ENCODE measurements at regions not wholly inside any gene's neighbourhood (a gene's known extent, or its start where the extent isn't known, plus 50 kb on each side); places are given as distances from the start of the nearest gene placed in this dataset.

DNA sequence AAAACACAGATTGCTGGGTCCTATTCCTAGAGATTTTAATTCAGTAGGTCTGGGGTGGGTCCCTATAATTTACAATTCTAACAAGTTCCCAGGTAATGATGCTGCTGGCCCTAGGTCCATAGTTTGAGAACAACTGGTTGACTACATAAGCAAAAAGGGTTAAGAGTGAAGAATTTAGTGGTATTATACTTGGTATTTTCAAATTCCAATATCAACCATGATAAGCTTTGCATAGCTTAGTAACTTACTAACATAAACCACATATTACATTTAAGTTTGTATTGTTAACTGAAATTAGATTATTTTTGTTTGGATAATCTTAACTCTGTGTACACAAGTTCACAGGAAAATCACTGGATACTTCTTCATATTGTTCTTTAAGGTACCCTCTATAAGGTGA, 862.9 kb upstream of the ACVR2A start:
- ChIA-PET CTCF (interaction anchor here (0.6 to 0.7 kb wide), 2 partner anchors 8 to 13 kb away, joined by 3 to 6 read pairs; no protein-coding TSS in a partner anchor), POLR2A (no interaction called here)
- H3K4me3 ChIP-seq (ENCODE audit: low read depth, low read length), result no peak overlapping the region
- no peak for TF ChIP-seq ZNF521 (tag by site-specific recombination; IDR thresholded peaks at IDR 0.05)
- no peak for TF ChIP-seq ZNF214 (tag by site-specific recombination; IDR thresholded peaks at IDR 0.05; ENCODE audit: borderline replicate concordance)
- TF ChIP-seq ZNF148 (tag by site-specific recombination; IDR thresholded peaks at IDR 0.05; ENCODE audit: borderline replicate concordance), result no peak
- no peak for TF ChIP-seq ZNF610 (tag by site-specific recombination; IDR thresholded peaks at IDR 0.05; ENCODE audit: borderline replicate concordance)
- TF ChIP-seq ZFP37 (tag by site-specific recombination; IDR thresholded peaks at IDR 0.05), result no peak
- TF ChIP-seq ZNF670 (tag by site-specific recombination; IDR thresholded peaks at IDR 0.05; ENCODE audit: low read depth), result no peak
- TF ChIP-seq KLF9 (tag by site-specific recombination; IDR thresholded peaks at IDR 0.05; ENCODE audit: low read depth), result no peak
- no peak for TF ChIP-seq ZNF510 (tag by site-specific recombination; IDR thresholded peaks at IDR 0.05; ENCODE audit: insufficient replicate concordance)
- no peak for TF ChIP-seq PRDM2 (tag by site-specific recombination; IDR thresholded peaks at IDR 0.05; ENCODE audit: borderline replicate concordance)
- no peak for TF ChIP-seq ZNF747 (tag by site-specific recombination; IDR thresholded peaks at IDR 0.05)
- TF ChIP-seq, protein P1, sequence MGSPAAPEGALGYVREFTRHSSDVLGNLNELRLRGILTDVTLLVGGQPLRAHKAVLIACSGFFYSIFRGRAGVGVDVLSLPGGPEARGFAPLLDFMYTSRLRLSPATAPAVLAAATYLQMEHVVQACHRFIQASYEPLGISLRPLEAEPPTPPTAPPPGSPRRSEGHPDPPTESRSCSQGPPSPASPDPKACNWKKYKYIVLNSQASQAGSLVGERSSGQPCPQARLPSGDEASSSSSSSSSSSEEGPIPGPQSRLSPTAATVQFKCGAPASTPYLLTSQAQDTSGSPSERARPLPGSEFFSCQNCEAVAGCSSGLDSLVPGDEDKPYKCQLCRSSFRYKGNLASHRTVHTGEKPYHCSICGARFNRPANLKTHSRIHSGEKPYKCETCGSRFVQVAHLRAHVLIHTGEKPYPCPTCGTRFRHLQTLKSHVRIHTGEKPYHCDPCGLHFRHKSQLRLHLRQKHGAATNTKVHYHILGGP (tag by site-specific recombination; IDR thresholded peaks at IDR 0.05), result no peak
- H3K27ac ChIP-seq (ENCODE audit: extremely low read depth, low read depth, low read length), result no peak overlapping the region
- no peaks in the 10 kb centered on the region for H3K4me1 ChIP-seq (ENCODE audit: control insufficient read depth, insufficient read depth, low read length)
- H3K9me3 ChIP-seq (ENCODE audit: control insufficient read depth, insufficient read depth, low read depth, low read length), result no peaks in the 10 kb centered on the region
- no peaks in the 10 kb centered on the region for H3K36me3 ChIP-seq (ENCODE audit: control insufficient read depth in 2 of 2, insufficient read depth in 1 of 2, low read length in 2 of 2)

DNA sequence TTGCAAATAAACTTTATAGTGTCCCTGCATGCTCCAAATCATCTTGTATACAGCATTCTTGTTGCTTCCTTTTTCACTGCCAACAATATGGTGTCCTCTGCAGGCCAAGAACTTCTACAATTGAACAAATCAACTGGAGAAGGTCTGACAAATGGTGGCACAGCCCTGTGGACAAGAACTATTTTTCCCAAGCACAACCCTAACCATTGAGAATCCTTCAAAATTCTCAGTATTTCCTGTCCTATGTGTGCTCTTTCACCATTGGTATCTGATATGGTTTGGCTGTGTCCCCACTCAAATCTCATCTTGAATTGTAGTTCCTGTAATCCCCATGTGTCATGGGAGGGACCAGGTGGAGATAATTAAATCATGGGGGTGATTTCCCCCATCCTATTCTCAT, 865.1 kb upstream of the ACVR2A start:
- H3K4me1 ChIP-seq (ENCODE audit: control insufficient read depth, insufficient read depth, low read length), result no peaks in the 10 kb centered on the region
- H3K27ac ChIP-seq (ENCODE audit: extremely low read depth, low read depth, low read length), result no peak overlapping the region
- POLR2A ChIA-PET, result no interaction called here
- TF ChIP-seq ZBTB21 (tag by site-specific recombination; IDR thresholded peaks at IDR 0.05), result no peak
- TF ChIP-seq ZNF629 (tag by site-specific recombination; IDR thresholded peaks at IDR 0.05), result no peak
- TF ChIP-seq, protein P2, sequence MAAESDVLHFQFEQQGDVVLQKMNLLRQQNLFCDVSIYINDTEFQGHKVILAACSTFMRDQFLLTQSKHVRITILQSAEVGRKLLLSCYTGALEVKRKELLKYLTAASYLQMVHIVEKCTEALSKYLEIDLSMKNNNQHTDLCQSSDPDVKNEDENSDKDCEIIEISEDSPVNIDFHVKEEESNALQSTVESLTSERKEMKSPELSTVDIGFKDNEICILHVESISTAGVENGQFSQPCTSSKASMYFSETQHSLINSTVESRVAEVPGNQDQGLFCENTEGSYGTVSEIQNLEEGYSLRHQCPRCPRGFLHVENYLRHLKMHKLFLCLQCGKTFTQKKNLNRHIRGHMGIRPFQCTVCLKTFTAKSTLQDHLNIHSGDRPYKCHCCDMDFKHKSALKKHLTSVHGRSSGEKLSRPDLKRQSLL (tag by site-specific recombination; IDR thresholded peaks at IDR 0.05), result no peak
- no peak for TF ChIP-seq YY2 (tag by site-specific recombination; IDR thresholded peaks at IDR 0.05)
- H3K9me3 ChIP-seq (ENCODE audit: control insufficient read depth, insufficient read depth, low read depth, low read length), result no peaks in the 10 kb centered on the region
- no peaks in the 10 kb centered on the region for H3K36me3 ChIP-seq (ENCODE audit: control insufficient read depth in 2 of 2, insufficient read depth in 1 of 2, low read length in 2 of 2)
- CTCF ChIA-PET, result no interaction called here
- no peak overlapping the region for H3K4me3 ChIP-seq (ENCODE audit: low read depth, low read length)

All from HEK293 (cell line).